ENCODE measurements at regions not wholly inside any gene's neighbourhood (a gene's known extent, or its start where the extent isn't known, plus 50 kb on each side); places are given as distances from the start of the nearest gene placed in this dataset.

GRCh38 chr10:70939441-70940003 lies 51.2 kb upstream of the PCBD1 start:
- Mint-ChIP-seq H3K9me3 (no peaks in the 10 kb centered on the region), H3K36me3 (ENCODE audit: low read depth) (no peaks in the 10 kb centered on the region), H3K4me1 (ENCODE audit: low read depth) (no peaks in the 10 kb centered on the region), H3K4me3 (no peak overlapping the region), H3K27ac (no peak overlapping the region), H3K27me3 (peaks cover 8% of the 10 kb centered on the region)
- intact Hi-C loops (cut with micrococcal nuclease): no loop called here

GRCh38 chr10:70940834-70941568 lies 52.6 kb upstream of the PCBD1 start:
- Mint-ChIP-seq H3K9me3 (no peaks in the 10 kb centered on the region), H3K27me3 (peaks cover 8% of the 10 kb centered on the region), H3K4me1 (ENCODE audit: low read depth) (no peaks in the 10 kb centered on the region), H3K36me3 (ENCODE audit: low read depth) (no peaks in the 10 kb centered on the region), H3K4me3 (no peak overlapping the region), H3K27ac (no peak overlapping the region)
- intact Hi-C loops (cut with micrococcal nuclease): no loop called here

GRCh38 chr10:70942125-70942524 lies 53.8 kb upstream of the PCBD1 start:
- H3K4me3 Mint-ChIP-seq: no peak overlapping the region
- H3K27ac Mint-ChIP-seq: no peak overlapping the region
- H3K4me1 Mint-ChIP-seq (ENCODE audit: low read depth): no peaks in the 10 kb centered on the region
- H3K36me3 Mint-ChIP-seq (ENCODE audit: low read depth): no peaks in the 10 kb centered on the region
- H3K27me3 Mint-ChIP-seq: peaks cover 8% of the 10 kb centered on the region
- no peaks in the 10 kb centered on the region for H3K9me3 Mint-ChIP-seq
- intact Hi-C loops (cut with micrococcal nuclease): no loop called here

GRCh38 chr10:70942725-70943124 lies 54.4 kb upstream of the PCBD1 start:
- Mint-ChIP-seq H3K9me3 (no peaks in the 10 kb centered on the region), H3K27ac (no peak overlapping the region), H3K4me1 (ENCODE audit: low read depth) (no peaks in the 10 kb centered on the region), H3K27me3 (peaks cover 8% of the 10 kb centered on the region), H3K4me3 (no peak overlapping the region), H3K36me3 (ENCODE audit: low read depth) (no peaks in the 10 kb centered on the region)
- intact Hi-C loops (cut with micrococcal nuclease): no loop called here

GRCh38 chr10:70943249-70943648 lies 54.9 kb upstream of the PCBD1 start:
- H3K27ac Mint-ChIP-seq: no peak overlapping the region
- H3K4me3 Mint-ChIP-seq: no peak overlapping the region
- intact Hi-C loops (cut with micrococcal nuclease): no loop called here
- H3K9me3 Mint-ChIP-seq: no peaks in the 10 kb centered on the region
- no peaks in the 10 kb centered on the region for H3K36me3 Mint-ChIP-seq (ENCODE audit: low read depth)
- peaks cover 8% of the 10 kb centered on the region for H3K27me3 Mint-ChIP-seq
- no peaks in the 10 kb centered on the region for H3K4me1 Mint-ChIP-seq (ENCODE audit: low read depth)

- H3K27me3 Mint-ChIP-seq: peaks cover 8% of the 10 kb centered on the region
- H3K4me3 Mint-ChIP-seq: no peak overlapping the region
- no peaks in the 10 kb centered on the region for H3K4me1 Mint-ChIP-seq (ENCODE audit: low read depth)
- intact Hi-C loops (cut with micrococcal nuclease): no loop called here
- H3K9me3 Mint-ChIP-seq: no peaks in the 10 kb centered on the region
- H3K36me3 Mint-ChIP-seq (ENCODE audit: low read depth): no peaks in the 10 kb centered on the region
- H3K27ac Mint-ChIP-seq: no peak overlapping the region
These were observed 55.6 kb upstream of the PCBD1 start for GRCh38 chr10:70943841-70944466.

GRCh38 chr10:70950037-70950436 lies 61.7 kb upstream of the PCBD1 start:
- Mint-ChIP-seq H3K27me3 (peaks cover 2% of the 10 kb centered on the region), H3K4me3 (no peak overlapping the region), H3K9me3 (no peaks in the 10 kb centered on the region), H3K4me1 (ENCODE audit: low read depth) (no peaks in the 10 kb centered on the region), H3K36me3 (ENCODE audit: low read depth) (no peaks in the 10 kb centered on the region), H3K27ac (no peak overlapping the region)
- intact Hi-C loops (cut with micrococcal nuclease): no loop called here

- intact Hi-C loops (cut with micrococcal nuclease): no loop called here
- no peak overlapping the region for H3K27ac Mint-ChIP-seq
- no peak overlapping the region for H3K4me3 Mint-ChIP-seq
- no peaks in the 10 kb centered on the region for H3K9me3 Mint-ChIP-seq
- peaks cover 2% of the 10 kb centered on the region for H3K27me3 Mint-ChIP-seq
- no peaks in the 10 kb centered on the region for H3K36me3 Mint-ChIP-seq (ENCODE audit: low read depth)
- no peaks in the 10 kb centered on the region for H3K4me1 Mint-ChIP-seq (ENCODE audit: low read depth)
These were observed 62.4 kb upstream of the PCBD1 start for GRCh38 chr10:70950801-70951200.

GRCh38 chr10:70952401-70952800 lies 64.0 kb upstream of the PCBD1 start:
- intact Hi-C loops (cut with micrococcal nuclease): no loop called here
- Mint-ChIP-seq H3K27ac (no peak overlapping the region), H3K27me3 (peaks cover 2% of the 10 kb centered on the region), H3K9me3 (no peaks in the 10 kb centered on the region), H3K4me1 (ENCODE audit: low read depth) (no peaks in the 10 kb centered on the region), H3K36me3 (ENCODE audit: low read depth) (no peaks in the 10 kb centered on the region), H3K4me3 (no peak overlapping the region)

GRCh38 chr10:70952921-70953320 lies 64.6 kb upstream of the PCBD1 start:
- Mint-ChIP-seq H3K27ac (no peak overlapping the region), H3K27me3 (peaks cover 2% of the 10 kb centered on the region), H3K36me3 (ENCODE audit: low read depth) (no peaks in the 10 kb centered on the region), H3K4me1 (ENCODE audit: low read depth) (no peaks in the 10 kb centered on the region), H3K9me3 (no peaks in the 10 kb centered on the region), H3K4me3 (no peak overlapping the region)
- intact Hi-C loops (cut with micrococcal nuclease): no loop called here

- intact Hi-C loops (cut with micrococcal nuclease): no loop called here
These were observed 66.2 kb upstream of the PCBD1 start for GRCh38 chr10:70954381-70955176.

GRCh38 chr10:70956029-70956759 lies 67.8 kb upstream of the PCBD1 start:
- intact Hi-C loops (cut with micrococcal nuclease): no loop called here
- Mint-ChIP-seq H3K27me3 (peaks cover 2% of the 10 kb centered on the region), H3K4me1 (ENCODE audit: low read depth) (no peaks in the 10 kb centered on the region), H3K27ac (no peak overlapping the region), H3K36me3 (ENCODE audit: low read depth) (no peaks in the 10 kb centered on the region), H3K9me3 (no peaks in the 10 kb centered on the region), H3K4me3 (no peak overlapping the region)

More at GRCh38 chr10:70954381-70955176, 66.2 kb upstream of the PCBD1 start:
- Mint-ChIP-seq H3K27me3 (peaks cover 2% of the 10 kb centered on the region), H3K4me3 (no peak overlapping the region), H3K9me3 (no peaks in the 10 kb centered on the region), H3K4me1 (ENCODE audit: low read depth) (no peaks in the 10 kb centered on the region), H3K27ac (no peak overlapping the region), H3K36me3 (ENCODE audit: low read depth) (no peaks in the 10 kb centered on the region)

- Mint-ChIP-seq H3K4me3 (no peak overlapping the region), H3K27me3 (peaks cover 5% of the 10 kb centered on the region), H3K9me3 (no peaks in the 10 kb centered on the region), H3K27ac (no peak overlapping the region), H3K36me3 (ENCODE audit: low read depth) (no peaks in the 10 kb centered on the region), H3K4me1 (ENCODE audit: low read depth) (no peaks in the 10 kb centered on the region)
- intact Hi-C loops (cut with micrococcal nuclease): no loop called here
These were observed 70.0 kb upstream of the PCBD1 start for GRCh38 chr10:70958396-70958795.

Data from dendritic cell treated with granulocyte-macrophage colony-stimulating factor and Interleukin-4, amounts not matched to agents 40 ng/mL and 50 ng/mL, for 4 days (primary cell).